Breast epithelium (tissue), 3 donors: ENCODE measurements at regions not wholly inside any gene's neighbourhood (a gene's known extent, or its start where the extent isn't known, plus 50 kb on each side); places are given as distances from the start of the nearest gene placed in this dataset.
"Not testable (repeated sequence)": the region's sequence is repeated elsewhere in the genome, so short reads cannot be mapped to it uniquely, and the experiment has no call there.

Experiments
- CTCF ChIP-seq, 3 donors: fragments of 450-650 bp; IDR thresholded peaks; one replicate each; pipeline ENCODE4 v1.5.1; 2016 to 2017; ENCODE audit warnings: antibody characterized with exemption in 3 of 3, mild to moderate bottlenecking in 3 of 3, moderate library complexity in 3 of 3
- POLR2A ChIP-seq: fragments of 450-650 bp; IDR thresholded peaks from one replicate; pipeline ENCODE4 v1.6.1; 2016; ENCODE audit warnings: antibody characterized with exemption, mild to moderate bottlenecking, moderate library complexity
- POLR2AphosphoS5 ChIP-seq, 3 donors: sonication (generic); formaldehyde crosslinking; IDR thresholded peaks; one replicate each; pipeline ENCODE4 v1.6.1; 2017; ENCODE audit warnings: antibody characterized with exemption in 3 of 3

GRCh38 chr3:195964318-195965107 lies 56.2 kb upstream of the TNK2 start:
- TF ChIP-seq CTCF (IDR thresholded peaks at IDR 0.05); POLR2A; POLR2AphosphoS5 (IDR thresholded peaks at IDR 0.05): not testable (repeated sequence)
